HepG2 (cell line): ENCODE measurements at regions not wholly inside any gene's neighbourhood (a gene's known extent, or its start where the extent isn't known, plus 50 kb on each side); places are given as distances from the start of the nearest gene placed in this dataset.

Source experiments
- ATAC-seq: fragments of 200-7000 bp; cut with Tn5 transposase; 3 replicates; pipeline ENCODE4 v1.9.1; 2020; ENCODE audit warnings: mild to moderate bottlenecking, moderate library complexity
- BruUV-seq: library from RNA; stranded (reverse); fragments of 400-500 nt; replicated peaks from 2 replicates; lab custom pipeline; 2021; lab: Mats Ljungman, UMichigan
- CTCF ChIA-PET: fragments of 300-600 bp; formaldehyde crosslinking; extraction: SDS; loops from one replicate; lab custom pipeline; 2021; ENCODE audit warnings: low total read pairs, inconsistent platforms, low intra/inter-chr PET ratio; lab: Yijun Ruan, JAX
- POLR2A ChIA-PET: fragments of 350-600 bp; sonication (Branson Sonifier 250); formaldehyde crosslinking; loops from one replicate; lab custom pipeline; 2020; ENCODE audit warnings: antibody characterized with exemption, inconsistent platforms; lab: Yijun Ruan, JAX
- DNase-seq: peaks from one replicate; pipeline ENCODE4 v3.0.0-alpha.2; 2015; ENCODE audit warnings: low spot score
- FAIRE-seq: peaks from 3 replicates; lab custom pipeline; 2011; peaks lifted over from hg19 to GRCh38; lab: Jason Lieb, UNC
- H2AFZ ChIP-seq: one replicate; pipeline ENCODE4 v1.6.1; 2011; ENCODE audit warnings: low read length, inconsistent platforms
- H3K27ac ChIP-seq: fragments of 300-600 bp; 3 replicates; pipeline ENCODE4 v1.8.0; 2011; ENCODE audit warnings: mixed run types, mild to moderate bottlenecking, mixed read lengths, low read length, inconsistent platforms; ENCODE audit not compliant: insufficient read depth; ENCODE audit errors: extremely low read length
- H3K27me3 ChIP-seq, 2 experiments: fragments of 200-600 bp in 1 of 2; 2 replicates in 1 of 2; 3 replicates in 1 of 2; pipeline versions ENCODE4 v1.6.0 to v1.8.0; 2011; ENCODE audit warnings: low read length in 2 of 2, mild to moderate bottlenecking in 2 of 2, moderate library complexity in 2 of 2, inconsistent platforms in 1 of 2; ENCODE audit not compliant: insufficient read depth in 2 of 2, control insufficient read depth in 1 of 2
- H3K36me3 ChIP-seq, 2 experiments: fragments of 200-600 bp in 1 of 2; replicated peaks in 1 of 2; 2 replicates in 1 of 2; 3 replicates in 1 of 2; pipeline versions ENCODE4 v1.5.1 to v1.8.0; 2011; ENCODE audit warnings: low read length in 2 of 2, inconsistent platforms in 1 of 2; ENCODE audit not compliant: insufficient read depth in 2 of 2, control insufficient read depth in 1 of 2
- H3K4me1 ChIP-seq: 2 replicates; pipeline ENCODE4 v1.5.1; 2012; ENCODE audit warnings: low read length, inconsistent platforms; ENCODE audit not compliant: insufficient read depth
- H3K4me2 ChIP-seq: 2 replicates; pipeline ENCODE4 v1.6.0; 2011; ENCODE audit warnings: low read depth, low read length, inconsistent platforms
- H3K4me3 ChIP-seq, 3 experiments: fragments of 200-600 bp in 1 of 3; sonication (generic), shearing (Covaris generic) in 1 of 3; replicated peaks in 1 of 3; 2 replicates each; pipeline ENCODE4 v1.5.1; 2011 to 2016; ENCODE audit warnings: low read length in 3 of 3, inconsistent platforms in 2 of 3, low read depth in 2 of 3, mild to moderate bottlenecking in 2 of 3, control low read depth in 1 of 3, mixed read lengths in 1 of 3; ENCODE audit not compliant: insufficient read depth in 1 of 3
- H3K79me2 ChIP-seq: one replicate; pipeline ENCODE4 v1.6.1; 2011; ENCODE audit warnings: low read length, inconsistent platforms; ENCODE audit not compliant: insufficient read depth
- H3K9ac ChIP-seq: 2 replicates; pipeline ENCODE4 v1.6.0; 2011; ENCODE audit warnings: mild to moderate bottlenecking, low read depth, low read length, inconsistent platforms; ENCODE audit not compliant: insufficient read depth
- H3K9me3 ChIP-seq: 2 replicates; pipeline ENCODE4 v1.5.1; 2012; ENCODE audit warnings: mild to moderate bottlenecking, low read length
- H4K20me1 ChIP-seq: 2 replicates; pipeline ENCODE4 v1.6.0; 2011; ENCODE audit warnings: inconsistent platforms, mild to moderate bottlenecking, low read length, moderate library complexity; ENCODE audit not compliant: insufficient read depth
- ATM ChIP-seq: fragments of 450-650 bp; IDR thresholded peaks from 2 replicates; pipeline ENCODE4 v1.7.1; 2017; ENCODE audit warnings: mild to moderate bottlenecking, borderline replicate concordance
- CREB1 ChIP-seq, 2 experiments: fragments of 450-650 bp in 1 of 2; IDR thresholded peaks; 2 replicates each; pipeline ENCODE4 v1.6.1; 2016 to 2017; ENCODE audit warnings: control low read depth in 1 of 2, mild to moderate bottlenecking in 1 of 2, missing compliant biosample characterization in 1 of 2, missing genetic modification characterization in 1 of 2
- HMG20B ChIP-seq: conservative IDR thresholded peaks from 2 replicates; pipeline ENCODE4 v1.6.1; 2016; ENCODE audit warnings: missing genetic modification reagents, missing compliant biosample characterization
- MAFF ChIP-seq: IDR thresholded peaks from 2 replicates; pipeline ENCODE4 v1.6.1; 2011; ENCODE audit warnings: low read depth, low read length, improper control_type of control experiment
- MAFK ChIP-seq, 2 experiments: IDR thresholded peaks in 1 of 2; conservative IDR thresholded peaks in 1 of 2; 2 replicates each; pipeline ENCODE4 v1.6.1; 2011; ENCODE audit warnings: improper control_type of control experiment in 2 of 2, low read length in 2 of 2
- MED13 ChIP-seq: sonication (generic); formaldehyde crosslinking; IDR thresholded peaks from 2 replicates; pipeline ENCODE4 v1.5.0; 2020; ENCODE audit warnings: missing genetic modification reagents
- MED8 ChIP-seq: sonication (generic); formaldehyde crosslinking; IDR thresholded peaks from 2 replicates; pipeline ENCODE4 v1.8.1; 2023; ENCODE audit warnings: mild to moderate bottlenecking, missing genetic modification reagents; ENCODE audit not compliant: insufficient replicate concordance
- MLX ChIP-seq: IDR thresholded peaks from 2 replicates; pipeline ENCODE4 v1.6.1; 2016
- SIN3B ChIP-seq: fragments of 150-350 bp; IDR thresholded peaks from 2 replicates; pipeline ENCODE4 v1.6.1; 2014; ENCODE audit warnings: low read length
- ZFY ChIP-seq: sonication (generic); formaldehyde crosslinking; IDR thresholded peaks from 2 replicates; pipeline ENCODE4 v1.4.0; 2020; ENCODE audit warnings: missing genetic modification reagents
- ZNF362 ChIP-seq: sonication (generic); formaldehyde crosslinking; IDR thresholded peaks from 2 replicates; pipeline ENCODE4 v1.4.0; 2020; ENCODE audit warnings: missing genetic modification reagents, mild to moderate bottlenecking, borderline replicate concordance
- WGBS: methylation state at CpG from one replicate; pipeline ENCODE4 v1.1.6; 2017; ENCODE audit warnings: low lambda C conversion rate; 5-methylcytosine and 5-hydroxymethylcytosine counted together
- in situ Hi-C: cut with HindIII; loops from 2 replicates; pipeline ENCODE4 v1.10.0; 2017; ENCODE audit warnings: low pct_unique_long_range_greater_than_20kb; ENCODE audit not compliant: extremely low pct_ligation_motif_present
- intact Hi-C: fragments of 100-400 bp; cut with micrococcal nuclease; formaldehyde crosslinking; loops from one replicate; pipeline ENCODE4 v1.10.0; 2022; ENCODE audit not compliant: unreplicated experiment
- TF ChIP-seq, protein P1 (sequence below): sonication (generic); formaldehyde crosslinking; IDR thresholded peaks from 2 replicates; pipeline ENCODE4 v1.8.1; 2023; ENCODE audit warnings: missing genetic modification reagents, mild to moderate bottlenecking, borderline replicate concordance
- TF ChIP-seq, protein P2 (sequence below): sonication (generic); formaldehyde crosslinking; IDR thresholded peaks from 2 replicates; pipeline ENCODE4 v1.8.1; 2023; ENCODE audit warnings: mild to moderate bottlenecking, moderate library complexity, missing genetic modification reagents
- TF ChIP-seq, protein P3 (sequence below): sonication (generic); formaldehyde crosslinking; IDR thresholded peaks from 2 replicates; pipeline ENCODE4 v1.5.1; 2020; ENCODE audit warnings: mild to moderate bottlenecking, missing genetic modification reagents, borderline replicate concordance

DNA sequence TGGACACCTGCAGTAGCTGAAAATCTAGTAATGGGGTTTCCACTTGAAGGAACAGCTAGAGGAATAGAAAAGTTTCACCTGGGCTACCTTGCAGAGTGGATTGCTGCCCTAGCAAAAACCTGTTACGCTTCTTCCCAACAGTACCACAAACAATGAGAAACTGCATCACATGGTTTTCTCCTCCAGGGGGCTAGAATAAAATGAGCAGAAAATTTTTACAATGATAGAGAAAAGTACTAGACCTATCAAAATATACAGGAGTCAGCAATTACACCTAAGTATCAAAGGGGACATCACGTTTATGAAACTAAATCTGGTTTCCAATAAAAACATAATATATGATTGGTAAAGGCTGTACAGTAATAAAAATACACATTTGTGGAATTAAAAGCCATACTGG is 423.1 kb upstream of the PITX2 start:
- in situ Hi-C loops, result no loop called here
- WGBS, result 19% methylated on average over 2 of the region's 2 CpGs
- Histone ChIP-seq H2AFZ (no peak overlapping the region), H3K4me2 (no peak overlapping the region), H3K9ac (no peak overlapping the region), H3K4me3 (no peak overlapping the region), H3K79me2 (no peaks in the 10 kb centered on the region), H3K27ac (no peak overlapping the region), H3K27me3 (no peaks in the 10 kb centered on the region), H3K9me3 (peaks cover 22% of the 10 kb centered on the region; the same call in 1 of the 2 replicates), H3K36me3 (no peaks in the 10 kb centered on the region), H4K20me1 (no peaks in the 10 kb centered on the region), H3K4me1 (no peaks in the 10 kb centered on the region)
- ChIA-PET POLR2A (no interaction called here), CTCF (no interaction called here)
- ATAC-seq (no peak), FAIRE-seq (no peak), DNase-seq (no peak)
- TF ChIP-seq MLX (CRISPR knock-in tag) (no peak), MAFK (conservative IDR thresholded peaks at IDR 0.05 in 1 of 2, IDR thresholded peaks at IDR 0.05 in 1 of 2; ENCODE audit: low read length in 2 of 2) (peak in 1 of 2 experiments; percentile 63; a peak in 2 of 4 replicates), ATM (no peak), CREB1 (IDR thresholded peaks at IDR 0.05) (no peak), CREB1 (CRISPR knock-in tag; IDR thresholded peaks at IDR 0.05) (no peak), MED8 (CRISPR knock-in tag) (no peak), ZFY (CRISPR knock-in tag) (no peak), MAFF (0 out of 2 replicates have a peak, but pooled peaks have one; percentile 39), SIN3B (no peak), HMG20B (CRISPR knock-in tag) (no peak), MED13 (no peak), ZNF362 (CRISPR knock-in tag) (no peak)
- TF ChIP-seq, protein P1, sequence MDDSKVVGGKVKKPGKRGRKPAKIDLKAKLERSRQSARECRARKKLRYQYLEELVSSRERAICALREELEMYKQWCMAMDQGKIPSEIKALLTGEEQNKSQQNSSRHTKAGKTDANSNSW (CRISPR knock-in tag), result no peak
- TF ChIP-seq, protein P2, sequence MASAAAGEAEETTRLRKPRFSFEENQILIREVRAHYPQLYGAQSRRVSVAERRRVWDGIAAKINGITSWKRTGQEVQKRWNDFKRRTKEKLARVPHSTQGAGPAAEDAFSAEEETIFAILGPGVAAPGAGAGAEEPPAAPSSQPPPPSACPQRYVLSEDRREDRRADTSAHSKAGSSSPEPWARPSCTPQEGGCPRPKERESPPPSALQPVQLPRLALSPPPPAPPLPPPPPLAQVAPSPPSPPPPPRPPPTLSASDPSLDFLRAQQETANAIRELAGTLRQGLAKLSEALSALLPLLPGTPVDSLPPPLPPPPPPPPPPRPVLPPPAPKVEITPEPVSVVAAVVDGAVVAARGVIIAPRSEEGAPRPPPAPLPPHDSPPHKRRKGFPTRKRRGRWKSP (CRISPR knock-in tag), result no peak
- TF ChIP-seq, protein P3, sequence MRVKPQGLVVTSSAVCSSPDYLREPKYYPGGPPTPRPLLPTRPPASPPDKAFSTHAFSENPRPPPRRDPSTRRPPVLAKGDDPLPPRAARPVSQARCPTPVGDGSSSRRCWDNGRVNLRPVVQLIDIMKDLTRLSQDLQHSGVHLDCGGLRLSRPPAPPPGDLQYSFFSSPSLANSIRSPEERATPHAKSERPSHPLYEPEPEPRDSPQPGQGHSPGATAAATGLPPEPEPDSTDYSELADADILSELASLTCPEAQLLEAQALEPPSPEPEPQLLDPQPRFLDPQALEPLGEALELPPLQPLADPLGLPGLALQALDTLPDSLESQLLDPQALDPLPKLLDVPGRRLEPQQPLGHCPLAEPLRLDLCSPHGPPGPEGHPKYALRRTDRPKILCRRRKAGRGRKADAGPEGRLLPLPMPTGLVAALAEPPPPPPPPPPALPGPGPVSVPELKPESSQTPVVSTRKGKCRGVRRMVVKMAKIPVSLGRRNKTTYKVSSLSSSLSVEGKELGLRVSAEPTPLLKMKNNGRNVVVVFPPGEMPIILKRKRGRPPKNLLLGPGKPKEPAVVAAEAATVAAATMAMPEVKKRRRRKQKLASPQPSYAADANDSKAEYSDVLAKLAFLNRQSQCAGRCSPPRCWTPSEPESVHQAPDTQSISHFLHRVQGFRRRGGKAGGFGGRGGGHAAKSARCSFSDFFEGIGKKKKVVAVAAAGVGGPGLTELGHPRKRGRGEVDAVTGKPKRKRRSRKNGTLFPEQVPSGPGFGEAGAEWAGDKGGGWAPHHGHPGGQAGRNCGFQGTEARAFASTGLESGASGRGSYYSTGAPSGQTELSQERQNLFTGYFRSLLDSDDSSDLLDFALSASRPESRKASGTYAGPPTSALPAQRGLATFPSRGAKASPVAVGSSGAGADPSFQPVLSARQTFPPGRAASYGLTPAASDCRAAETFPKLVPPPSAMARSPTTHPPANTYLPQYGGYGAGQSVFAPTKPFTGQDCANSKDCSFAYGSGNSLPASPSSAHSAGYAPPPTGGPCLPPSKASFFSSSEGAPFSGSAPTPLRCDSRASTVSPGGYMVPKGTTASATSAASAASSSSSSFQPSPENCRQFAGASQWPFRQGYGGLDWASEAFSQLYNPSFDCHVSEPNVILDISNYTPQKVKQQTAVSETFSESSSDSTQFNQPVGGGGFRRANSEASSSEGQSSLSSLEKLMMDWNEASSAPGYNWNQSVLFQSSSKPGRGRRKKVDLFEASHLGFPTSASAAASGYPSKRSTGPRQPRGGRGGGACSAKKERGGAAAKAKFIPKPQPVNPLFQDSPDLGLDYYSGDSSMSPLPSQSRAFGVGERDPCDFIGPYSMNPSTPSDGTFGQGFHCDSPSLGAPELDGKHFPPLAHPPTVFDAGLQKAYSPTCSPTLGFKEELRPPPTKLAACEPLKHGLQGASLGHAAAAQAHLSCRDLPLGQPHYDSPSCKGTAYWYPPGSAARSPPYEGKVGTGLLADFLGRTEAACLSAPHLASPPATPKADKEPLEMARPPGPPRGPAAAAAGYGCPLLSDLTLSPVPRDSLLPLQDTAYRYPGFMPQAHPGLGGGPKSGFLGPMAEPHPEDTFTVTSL (CRISPR knock-in tag), result no peak
- intact Hi-C loops, result no loop called here
- no TSS peak for BruUV-seq
